SHP77 (cell line): ENCODE measurements at regions not wholly inside any gene's neighbourhood (a gene's known extent, or its start where the extent isn't known, plus 50 kb on each side); places are given as distances from the start of the nearest gene placed in this dataset.
"Not testable (repeated sequence)": the region's sequence is repeated elsewhere in the genome, so short reads cannot be mapped to it uniquely, and the experiment has no call there.

Experiments
- DNase-seq, 2 experiments: peaks; one replicate each; lab custom pipeline; 2025; lab: John Stamatoyannopoulos, UW

- DNase-seq, result no peak
These were observed 288.4 kb downstream of the DAD1 start for GRCh38 chr14:22300646-22301045.

GRCh38 chr14:22297376-22297775, 291.6 kb downstream of the DAD1 start:
- DNase-seq, result no peak

- DNase-seq, result no peak
These were observed 292.3 kb downstream of the DAD1 start for GRCh38 chr14:22296722-22297121.

GRCh38 chr14:22296088-22296487, 292.9 kb downstream of the DAD1 start:
- no peak for DNase-seq

GRCh38 chr14:22291406-22291805, 297.6 kb downstream of the DAD1 start:
- no peak for DNase-seq

GRCh38 chr14:22289570-22289969, 299.5 kb downstream of the DAD1 start:
- no peak for DNase-seq

- no peak for DNase-seq
These were observed 303.0 kb downstream of the DAD1 start for GRCh38 chr14:22285991-22286390.

- DNase-seq, result no peak
These were observed 306.1 kb downstream of the DAD1 start for GRCh38 chr14:22282949-22283348.

GRCh38 chr14:22282417-22282816, 306.6 kb downstream of the DAD1 start:
- DNase-seq, result no peak

- not testable (repeated sequence) for DNase-seq
These were observed 307.6 kb downstream of the DAD1 start for GRCh38 chr14:22281447-22281874.

GRCh38 chr14:22280497-22281316, 308.3 kb downstream of the DAD1 start:
- DNase-seq, result peak in 1 of 2 experiments; percentile 12

- DNase-seq, result no peak
These were observed 311.9 kb downstream of the DAD1 start for GRCh38 chr14:22276913-22277816.

- no peak for DNase-seq
These were observed 316.9 kb downstream of the DAD1 start for GRCh38 chr14:22271838-22272799.

GRCh38 chr14:22268875-22269274, 320.1 kb downstream of the DAD1 start:
- DNase-seq, result no peak

GRCh38 chr14:22266683-22267082, 322.3 kb downstream of the DAD1 start:
- DNase-seq, result no peak

GRCh38 chr14:22266142-22266442, 322.9 kb downstream of the DAD1 start:
- DNase-seq, result no peak

- no peak for DNase-seq
These were observed 323.5 kb downstream of the DAD1 start for GRCh38 chr14:22265319-22266141.

GRCh38 chr14:22264759-22265158, 324.3 kb downstream of the DAD1 start:
- DNase-seq, result no peak

GRCh38 chr14:22263961-22264360, 325.1 kb downstream of the DAD1 start:
- no peak for DNase-seq

GRCh38 chr14:22262881-22263280, 326.1 kb downstream of the DAD1 start:
- no peak for DNase-seq
